ENCODE measurements at regions not wholly inside any gene's neighbourhood (a gene's known extent, or its start where the extent isn't known, plus 50 kb on each side); places are given as distances from the start of the nearest gene placed in this dataset.

DNA sequence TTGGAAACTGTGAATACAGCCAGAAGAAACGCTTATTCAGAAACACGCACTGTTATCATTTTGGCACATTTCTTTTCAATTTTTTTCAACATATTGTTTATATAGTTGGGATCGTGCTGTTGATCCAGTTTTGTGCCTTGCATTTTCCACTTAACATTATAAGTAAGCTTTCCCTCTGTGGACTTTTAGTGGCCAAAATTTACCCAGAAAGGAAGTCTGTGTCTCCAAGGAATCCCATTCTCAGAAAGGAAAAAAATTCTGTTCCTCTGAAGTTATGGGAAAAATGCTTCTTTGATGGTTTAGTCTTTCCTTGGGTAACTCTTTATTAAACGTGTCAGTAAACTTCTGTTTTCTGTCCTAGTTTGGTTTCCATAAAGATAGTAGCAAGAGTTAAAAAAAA is 280.0 kb downstream of the REEP3 start:
- H2AFZ ChIP-seq: no peak overlapping the region
- no peaks in the 10 kb centered on the region for H3F3A ChIP-seq (replicated peaks; ENCODE audit: low read depth)
- Mint-ChIP-seq H3K9me3 (peaks cover 2% of the 10 kb centered on the region; the same call in 2 of the 3 replicates), H3K4me3 (no peak overlapping the region), H3K27ac (no peak overlapping the region), H3K36me3 (ENCODE audit: low read depth) (no peaks in the 10 kb centered on the region), H3K4me1 (peaks cover 15% of the 10 kb centered on the region), H3K27me3 (ENCODE audit: insufficient read depth, low read depth, poor library complexity) (no peaks in the 10 kb centered on the region)
- no peaks in the 10 kb centered on the region for H3K36me3 ChIP-seq (ENCODE audit: insufficient read depth)
- H3K9me2 ChIP-seq (ENCODE audit: insufficient read depth): no peaks in the 10 kb centered on the region
- DNase-seq (ENCODE audit: low spot score) (no peak), ATAC-seq (no peak)
- peaks cover 10% of the 10 kb centered on the region; the same call in 1 of the 2 replicates for H3K4me1 ChIP-seq (ENCODE audit: insufficient read depth)
- no peaks in the 10 kb centered on the region for H3K79me2 ChIP-seq (replicated peaks; ENCODE audit: insufficient read depth)
- H3K4me3 ChIP-seq: no peak overlapping the region
- H4K20me1 ChIP-seq (replicated peaks; ENCODE audit: insufficient read depth): no peaks in the 10 kb centered on the region
- TF ChIP-seq EZH2 (IDR thresholded peaks at IDR 0.05; ENCODE audit: low read depth, unreplicated experiment) (no peak), CREB1 (CRISPR knock-in tag; IDR thresholded peaks at IDR 0.05; ENCODE audit: low read depth) (no peak), STAT1 (IDR thresholded peaks at IDR 0.05; ENCODE audit: unreplicated experiment) (no peak), JUNB (IDR thresholded peaks at IDR 0.05; ENCODE audit: unreplicated experiment) (no peak), EZH2phosphoT487 (IDR thresholded peaks at IDR 0.05; ENCODE audit: unreplicated experiment) (no peak), ZNF114 (CRISPR knock-in tag; IDR thresholded peaks at IDR 0.05) (no peak), ZNF331 (CRISPR knock-in tag; IDR thresholded peaks at IDR 0.05; ENCODE audit: low read depth) (no peak)
- TF ChIP-seq, protein P1, sequence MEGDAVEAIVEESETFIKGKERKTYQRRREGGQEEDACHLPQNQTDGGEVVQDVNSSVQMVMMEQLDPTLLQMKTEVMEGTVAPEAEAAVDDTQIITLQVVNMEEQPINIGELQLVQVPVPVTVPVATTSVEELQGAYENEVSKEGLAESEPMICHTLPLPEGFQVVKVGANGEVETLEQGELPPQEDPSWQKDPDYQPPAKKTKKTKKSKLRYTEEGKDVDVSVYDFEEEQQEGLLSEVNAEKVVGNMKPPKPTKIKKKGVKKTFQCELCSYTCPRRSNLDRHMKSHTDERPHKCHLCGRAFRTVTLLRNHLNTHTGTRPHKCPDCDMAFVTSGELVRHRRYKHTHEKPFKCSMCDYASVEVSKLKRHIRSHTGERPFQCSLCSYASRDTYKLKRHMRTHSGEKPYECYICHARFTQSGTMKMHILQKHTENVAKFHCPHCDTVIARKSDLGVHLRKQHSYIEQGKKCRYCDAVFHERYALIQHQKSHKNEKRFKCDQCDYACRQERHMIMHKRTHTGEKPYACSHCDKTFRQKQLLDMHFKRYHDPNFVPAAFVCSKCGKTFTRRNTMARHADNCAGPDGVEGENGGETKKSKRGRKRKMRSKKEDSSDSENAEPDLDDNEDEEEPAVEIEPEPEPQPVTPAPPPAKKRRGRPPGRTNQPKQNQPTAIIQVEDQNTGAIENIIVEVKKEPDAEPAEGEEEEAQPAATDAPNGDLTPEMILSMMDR (conservative IDR thresholded peaks at IDR 0.05; ENCODE audit: low read depth in 2 of 2): no peak
- TF ChIP-seq, protein P2, sequence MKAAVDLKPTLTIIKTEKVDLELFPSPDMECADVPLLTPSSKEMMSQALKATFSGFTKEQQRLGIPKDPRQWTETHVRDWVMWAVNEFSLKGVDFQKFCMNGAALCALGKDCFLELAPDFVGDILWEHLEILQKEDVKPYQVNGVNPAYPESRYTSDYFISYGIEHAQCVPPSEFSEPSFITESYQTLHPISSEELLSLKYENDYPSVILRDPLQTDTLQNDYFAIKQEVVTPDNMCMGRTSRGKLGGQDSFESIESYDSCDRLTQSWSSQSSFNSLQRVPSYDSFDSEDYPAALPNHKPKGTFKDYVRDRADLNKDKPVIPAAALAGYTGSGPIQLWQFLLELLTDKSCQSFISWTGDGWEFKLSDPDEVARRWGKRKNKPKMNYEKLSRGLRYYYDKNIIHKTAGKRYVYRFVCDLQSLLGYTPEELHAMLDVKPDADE (IDR thresholded peaks at IDR 0.05): no peak
- TF ChIP-seq, protein P3, sequence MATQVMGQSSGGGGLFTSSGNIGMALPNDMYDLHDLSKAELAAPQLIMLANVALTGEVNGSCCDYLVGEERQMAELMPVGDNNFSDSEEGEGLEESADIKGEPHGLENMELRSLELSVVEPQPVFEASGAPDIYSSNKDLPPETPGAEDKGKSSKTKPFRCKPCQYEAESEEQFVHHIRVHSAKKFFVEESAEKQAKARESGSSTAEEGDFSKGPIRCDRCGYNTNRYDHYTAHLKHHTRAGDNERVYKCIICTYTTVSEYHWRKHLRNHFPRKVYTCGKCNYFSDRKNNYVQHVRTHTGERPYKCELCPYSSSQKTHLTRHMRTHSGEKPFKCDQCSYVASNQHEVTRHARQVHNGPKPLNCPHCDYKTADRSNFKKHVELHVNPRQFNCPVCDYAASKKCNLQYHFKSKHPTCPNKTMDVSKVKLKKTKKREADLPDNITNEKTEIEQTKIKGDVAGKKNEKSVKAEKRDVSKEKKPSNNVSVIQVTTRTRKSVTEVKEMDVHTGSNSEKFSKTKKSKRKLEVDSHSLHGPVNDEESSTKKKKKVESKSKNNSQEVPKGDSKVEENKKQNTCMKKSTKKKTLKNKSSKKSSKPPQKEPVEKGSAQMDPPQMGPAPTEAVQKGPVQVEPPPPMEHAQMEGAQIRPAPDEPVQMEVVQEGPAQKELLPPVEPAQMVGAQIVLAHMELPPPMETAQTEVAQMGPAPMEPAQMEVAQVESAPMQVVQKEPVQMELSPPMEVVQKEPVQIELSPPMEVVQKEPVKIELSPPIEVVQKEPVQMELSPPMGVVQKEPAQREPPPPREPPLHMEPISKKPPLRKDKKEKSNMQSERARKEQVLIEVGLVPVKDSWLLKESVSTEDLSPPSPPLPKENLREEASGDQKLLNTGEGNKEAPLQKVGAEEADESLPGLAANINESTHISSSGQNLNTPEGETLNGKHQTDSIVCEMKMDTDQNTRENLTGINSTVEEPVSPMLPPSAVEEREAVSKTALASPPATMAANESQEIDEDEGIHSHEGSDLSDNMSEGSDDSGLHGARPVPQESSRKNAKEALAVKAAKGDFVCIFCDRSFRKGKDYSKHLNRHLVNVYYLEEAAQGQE (IDR thresholded peaks at IDR 0.05; ENCODE audit: unreplicated experiment): no peak
- TF ChIP-seq, protein P4, sequence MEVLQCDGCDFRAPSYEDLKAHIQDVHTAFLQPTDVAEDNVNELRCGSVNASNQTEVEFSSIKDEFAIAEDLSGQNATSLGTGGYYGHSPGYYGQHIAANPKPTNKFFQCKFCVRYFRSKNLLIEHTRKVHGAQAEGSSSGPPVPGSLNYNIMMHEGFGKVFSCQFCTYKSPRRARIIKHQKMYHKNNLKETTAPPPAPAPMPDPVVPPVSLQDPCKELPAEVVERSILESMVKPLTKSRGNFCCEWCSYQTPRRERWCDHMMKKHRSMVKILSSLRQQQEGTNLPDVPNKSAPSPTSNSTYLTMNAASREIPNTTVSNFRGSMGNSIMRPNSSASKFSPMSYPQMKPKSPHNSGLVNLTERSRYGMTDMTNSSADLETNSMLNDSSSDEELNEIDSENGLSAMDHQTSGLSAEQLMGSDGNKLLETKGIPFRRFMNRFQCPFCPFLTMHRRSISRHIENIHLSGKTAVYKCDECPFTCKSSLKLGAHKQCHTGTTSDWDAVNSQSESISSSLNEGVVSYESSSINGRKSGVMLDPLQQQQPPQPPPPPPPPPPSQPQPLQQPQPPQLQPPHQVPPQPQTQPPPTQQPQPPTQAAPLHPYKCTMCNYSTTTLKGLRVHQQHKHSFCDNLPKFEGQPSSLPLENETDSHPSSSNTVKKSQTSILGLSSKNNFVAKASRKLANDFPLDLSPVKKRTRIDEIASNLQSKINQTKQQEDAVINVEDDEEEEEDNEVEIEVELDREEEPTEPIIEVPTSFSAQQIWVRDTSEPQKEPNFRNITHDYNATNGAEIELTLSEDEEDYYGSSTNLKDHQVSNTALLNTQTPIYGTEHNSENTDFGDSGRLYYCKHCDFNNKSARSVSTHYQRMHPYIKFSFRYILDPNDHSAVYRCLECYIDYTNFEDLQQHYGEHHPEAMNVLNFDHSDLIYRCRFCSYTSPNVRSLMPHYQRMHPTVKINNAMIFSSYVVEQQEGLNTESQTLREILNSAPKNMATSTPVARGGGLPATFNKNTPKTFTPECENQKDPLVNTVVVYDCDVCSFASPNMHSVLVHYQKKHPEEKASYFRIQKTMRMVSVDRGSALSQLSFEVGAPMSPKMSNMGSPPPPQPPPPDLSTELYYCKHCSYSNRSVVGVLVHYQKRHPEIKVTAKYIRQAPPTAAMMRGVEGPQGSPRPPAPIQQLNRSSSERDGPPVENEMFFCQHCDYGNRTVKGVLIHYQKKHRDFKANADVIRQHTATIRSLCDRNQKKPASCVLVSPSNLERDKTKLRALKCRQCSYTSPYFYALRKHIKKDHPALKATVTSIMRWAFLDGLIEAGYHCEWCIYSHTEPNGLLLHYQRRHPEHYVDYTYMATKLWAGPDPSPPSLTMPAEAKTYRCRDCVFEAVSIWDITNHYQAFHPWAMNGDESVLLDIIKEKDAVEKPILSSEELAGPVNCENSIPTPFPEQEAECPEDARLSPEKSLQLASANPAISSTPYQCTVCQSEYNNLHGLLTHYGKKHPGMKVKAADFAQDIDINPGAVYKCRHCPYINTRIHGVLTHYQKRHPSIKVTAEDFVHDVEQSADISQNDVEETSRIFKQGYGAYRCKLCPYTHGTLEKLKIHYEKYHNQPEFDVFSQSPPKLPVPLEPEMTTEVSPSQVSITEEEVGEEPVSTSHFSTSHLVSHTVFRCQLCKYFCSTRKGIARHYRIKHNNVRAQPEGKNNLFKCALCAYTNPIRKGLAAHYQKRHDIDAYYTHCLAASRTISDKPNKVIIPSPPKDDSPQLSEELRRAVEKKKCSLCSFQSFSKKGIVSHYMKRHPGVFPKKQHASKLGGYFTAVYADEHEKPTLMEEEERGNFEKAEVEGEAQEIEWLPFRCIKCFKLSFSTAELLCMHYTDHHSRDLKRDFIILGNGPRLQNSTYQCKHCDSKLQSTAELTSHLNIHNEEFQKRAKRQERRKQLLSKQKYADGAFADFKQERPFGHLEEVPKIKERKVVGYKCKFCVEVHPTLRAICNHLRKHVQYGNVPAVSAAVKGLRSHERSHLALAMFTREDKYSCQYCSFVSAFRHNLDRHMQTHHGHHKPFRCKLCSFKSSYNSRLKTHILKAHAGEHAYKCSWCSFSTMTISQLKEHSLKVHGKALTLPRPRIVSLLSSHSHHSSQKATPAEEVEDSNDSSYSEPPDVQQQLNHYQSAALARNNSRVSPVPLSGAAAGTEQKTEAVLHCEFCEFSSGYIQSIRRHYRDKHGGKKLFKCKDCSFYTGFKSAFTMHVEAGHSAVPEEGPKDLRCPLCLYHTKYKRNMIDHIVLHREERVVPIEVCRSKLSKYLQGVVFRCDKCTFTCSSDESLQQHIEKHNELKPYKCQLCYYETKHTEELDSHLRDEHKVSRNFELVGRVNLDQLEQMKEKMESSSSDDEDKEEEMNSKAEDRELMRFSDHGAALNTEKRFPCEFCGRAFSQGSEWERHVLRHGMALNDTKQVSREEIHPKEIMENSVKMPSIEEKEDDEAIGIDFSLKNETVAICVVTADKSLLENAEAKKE (CRISPR knock-in tag; IDR thresholded peaks at IDR 0.05): no peak
- no peak overlapping the region for H3K27ac ChIP-seq (ENCODE audit: low read depth)
- H3K27me3 ChIP-seq (ENCODE audit: insufficient read depth): no peaks in the 10 kb centered on the region
- no peak overlapping the region for H3K4me2 ChIP-seq
